Loucy (cell line): ENCODE measurements at regions not wholly inside any gene's neighbourhood (a gene's known extent, or its start where the extent isn't known, plus 50 kb on each side); places are given as distances from the start of the nearest gene placed in this dataset.

Experiments
- H2AFZ ChIP-seq: fragments of 200-600 bp; sonication (generic); 2 replicates; pipeline ENCODE4 v1.6.0; 2016; ENCODE audit warnings: antibody characterized with exemption, mild to moderate bottlenecking, low read length, moderate library complexity
- H3F3A ChIP-seq: fragments of 200-600 bp; 2 replicates; pipeline ENCODE4 v1.6.0; 2016; ENCODE audit warnings: antibody characterized with exemption, low read depth, mild to moderate bottlenecking
- H3K27me3 ChIP-seq: fragments of 200-600 bp; sonication (generic); 2 replicates; pipeline ENCODE4 v1.6.1; 2014; ENCODE audit warnings: low read length, mild to moderate bottlenecking; ENCODE audit not compliant: insufficient read depth, poor library complexity, severe bottlenecking
- H3K36me3 ChIP-seq: fragments of 200-600 bp; sonication (generic); 2 replicates; pipeline ENCODE4 v1.6.1; 2016; ENCODE audit warnings: low read length; ENCODE audit not compliant: insufficient read depth
- H3K4me1 ChIP-seq: fragments of 200-600 bp; sonication (generic); 2 replicates; pipeline ENCODE4 v1.5.1; 2014; ENCODE audit warnings: low read length, mild to moderate bottlenecking; ENCODE audit not compliant: insufficient read depth, poor library complexity, severe bottlenecking
- H3K4me2 ChIP-seq: fragments of 200-600 bp; sonication (generic); 2 replicates; pipeline ENCODE4 v1.6.0; 2014; ENCODE audit warnings: antibody characterized with exemption, low read length, low read depth, mild to moderate bottlenecking; ENCODE audit not compliant: poor library complexity, severe bottlenecking
- H3K4me3 ChIP-seq: fragments of 200-600 bp; sonication (generic); 2 replicates; pipeline ENCODE4 v1.5.1; 2014; ENCODE audit warnings: low read length, mild to moderate bottlenecking, mixed read lengths; ENCODE audit not compliant: poor library complexity, severe bottlenecking
- H3K79me2 ChIP-seq: fragments of 200-600 bp; sonication (generic); 2 replicates; pipeline ENCODE4 v1.6.1; 2014; ENCODE audit warnings: low read length; ENCODE audit not compliant: insufficient read depth
- H3K9ac ChIP-seq: fragments of 200-600 bp; sonication (generic); 2 replicates; pipeline ENCODE4 v1.6.0; 2014; ENCODE audit warnings: mild to moderate bottlenecking, low read depth, low read length, moderate library complexity; ENCODE audit not compliant: poor library complexity, severe bottlenecking
- H3K9me2 ChIP-seq: fragments of 200-600 bp; sonication (generic); replicated peaks from 2 replicates; pipeline ENCODE4 v1.6.1; 2016; ENCODE audit warnings: low read depth, low read length, mixed read lengths
- H3K9me3 ChIP-seq: fragments of 200-600 bp; sonication (generic); 2 replicates; pipeline ENCODE4 v1.6.1; 2014; ENCODE audit warnings: mild to moderate bottlenecking, antibody characterized with exemption, low read length, low read depth; ENCODE audit not compliant: insufficient read depth
- H4K20me1 ChIP-seq: fragments of 200-600 bp; sonication (generic); 2 replicates; pipeline ENCODE4 v1.6.0; 2014; ENCODE audit warnings: antibody characterized with exemption, low read length, mild to moderate bottlenecking; ENCODE audit not compliant: insufficient read depth, poor library complexity, severe bottlenecking
- EZH2phosphoT487 ChIP-seq: fragments of 200-600 bp; IDR thresholded peaks from 2 replicates; pipeline ENCODE4 v1.6.1; 2018; ENCODE audit warnings: antibody characterized with exemption, mild to moderate bottlenecking, moderate library complexity, borderline replicate concordance
- TF ChIP-seq, protein P1 (sequence below): fragments of 200-600 bp; sonication (generic); conservative IDR thresholded peaks from 2 replicates; pipeline ENCODE4 v1.5.1; 2014; ENCODE audit warnings: mild to moderate bottlenecking, antibody characterized with exemption, low read length

DNA sequence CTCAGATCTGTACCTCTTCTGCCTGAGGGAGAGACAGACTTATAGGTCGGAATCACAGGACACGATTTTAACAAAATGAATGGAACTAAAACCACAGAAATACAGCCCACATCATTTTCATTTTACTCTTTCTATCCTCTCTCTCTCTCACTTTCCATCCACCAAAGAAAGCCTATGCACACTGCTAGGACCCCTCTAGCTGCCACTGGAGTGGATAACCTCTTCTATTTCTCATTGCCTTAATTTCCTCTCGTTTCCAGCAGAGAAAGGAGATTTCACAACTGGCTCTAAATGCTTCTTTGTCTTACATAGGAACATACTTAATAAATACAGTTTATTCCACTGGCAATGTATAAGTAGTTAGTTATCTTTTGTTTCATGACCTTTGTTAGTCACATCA lies 867.8 kb upstream of the ADGRL4 start:
- H4K20me1 ChIP-seq: no peaks in the 10 kb centered on the region
- H3K27me3 ChIP-seq: no peaks in the 10 kb centered on the region
- no peak overlapping the region for H3K4me2 ChIP-seq
- H3K4me3 ChIP-seq: no peak overlapping the region
- TF ChIP-seq, protein P1, sequence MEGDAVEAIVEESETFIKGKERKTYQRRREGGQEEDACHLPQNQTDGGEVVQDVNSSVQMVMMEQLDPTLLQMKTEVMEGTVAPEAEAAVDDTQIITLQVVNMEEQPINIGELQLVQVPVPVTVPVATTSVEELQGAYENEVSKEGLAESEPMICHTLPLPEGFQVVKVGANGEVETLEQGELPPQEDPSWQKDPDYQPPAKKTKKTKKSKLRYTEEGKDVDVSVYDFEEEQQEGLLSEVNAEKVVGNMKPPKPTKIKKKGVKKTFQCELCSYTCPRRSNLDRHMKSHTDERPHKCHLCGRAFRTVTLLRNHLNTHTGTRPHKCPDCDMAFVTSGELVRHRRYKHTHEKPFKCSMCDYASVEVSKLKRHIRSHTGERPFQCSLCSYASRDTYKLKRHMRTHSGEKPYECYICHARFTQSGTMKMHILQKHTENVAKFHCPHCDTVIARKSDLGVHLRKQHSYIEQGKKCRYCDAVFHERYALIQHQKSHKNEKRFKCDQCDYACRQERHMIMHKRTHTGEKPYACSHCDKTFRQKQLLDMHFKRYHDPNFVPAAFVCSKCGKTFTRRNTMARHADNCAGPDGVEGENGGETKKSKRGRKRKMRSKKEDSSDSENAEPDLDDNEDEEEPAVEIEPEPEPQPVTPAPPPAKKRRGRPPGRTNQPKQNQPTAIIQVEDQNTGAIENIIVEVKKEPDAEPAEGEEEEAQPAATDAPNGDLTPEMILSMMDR: no peak
- TF ChIP-seq EZH2phosphoT487: no peak
- H3K4me1 ChIP-seq: no peaks in the 10 kb centered on the region
- H2AFZ ChIP-seq: no peak overlapping the region
- no peaks in the 10 kb centered on the region for H3K79me2 ChIP-seq
- H3K36me3 ChIP-seq: no peaks in the 10 kb centered on the region
- H3K9me2 ChIP-seq: no peaks in the 10 kb centered on the region
- no peaks in the 10 kb centered on the region for H3F3A ChIP-seq
- peaks cover 3% of the 10 kb centered on the region; the same call in 1 of the 2 replicates for H3K9me3 ChIP-seq
- no peak overlapping the region for H3K9ac ChIP-seq

DNA sequence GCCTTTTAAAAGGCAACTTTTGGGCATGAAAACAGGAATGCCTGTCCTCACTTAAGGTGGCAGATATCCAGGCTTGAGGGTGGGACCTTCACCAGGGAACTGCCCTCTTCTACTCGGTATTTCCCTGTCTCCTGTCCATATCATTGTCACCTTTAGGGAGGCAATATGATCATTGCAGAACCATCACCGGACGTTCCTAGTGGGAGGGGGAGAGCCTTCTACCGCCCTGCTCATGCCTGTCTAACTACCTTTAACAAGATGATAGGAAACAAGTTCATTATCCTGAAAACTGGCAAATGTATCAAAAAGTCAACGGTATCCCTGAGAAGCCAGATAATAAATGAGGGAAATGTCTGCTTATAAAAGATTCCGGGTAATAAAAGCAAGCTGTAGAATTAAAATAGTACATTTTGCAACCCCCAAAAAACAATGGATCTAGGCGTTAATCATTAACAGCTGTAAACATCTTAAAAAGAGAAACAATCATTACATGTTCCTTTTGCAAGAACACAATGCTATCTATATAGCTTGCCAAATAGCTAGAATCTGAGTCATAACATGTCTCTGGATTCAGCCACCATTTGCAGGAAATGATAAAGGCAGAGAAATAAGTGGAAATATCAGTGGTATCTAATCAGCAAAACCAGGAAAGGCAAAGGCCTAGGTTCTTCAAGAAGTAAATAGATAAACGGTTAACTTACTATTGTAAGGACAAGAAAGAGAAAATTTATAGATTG lies 852.9 kb upstream of the ADGRL4 start:
- Histone ChIP-seq H3K4me1 (no peaks in the 10 kb centered on the region), H3K36me3 (no peaks in the 10 kb centered on the region), H3K9me2 (no peaks in the 10 kb centered on the region), H3K79me2 (no peaks in the 10 kb centered on the region), H3K9ac (no peak overlapping the region), H2AFZ (no peak overlapping the region), H3K27me3 (no peaks in the 10 kb centered on the region), H3K4me3 (no peak overlapping the region), H3K9me3 (no peaks in the 10 kb centered on the region), H3F3A (no peaks in the 10 kb centered on the region), H4K20me1 (no peaks in the 10 kb centered on the region), H3K4me2 (no peak overlapping the region)
- no peak for TF ChIP-seq EZH2phosphoT487
- TF ChIP-seq, protein P1: no peak

DNA sequence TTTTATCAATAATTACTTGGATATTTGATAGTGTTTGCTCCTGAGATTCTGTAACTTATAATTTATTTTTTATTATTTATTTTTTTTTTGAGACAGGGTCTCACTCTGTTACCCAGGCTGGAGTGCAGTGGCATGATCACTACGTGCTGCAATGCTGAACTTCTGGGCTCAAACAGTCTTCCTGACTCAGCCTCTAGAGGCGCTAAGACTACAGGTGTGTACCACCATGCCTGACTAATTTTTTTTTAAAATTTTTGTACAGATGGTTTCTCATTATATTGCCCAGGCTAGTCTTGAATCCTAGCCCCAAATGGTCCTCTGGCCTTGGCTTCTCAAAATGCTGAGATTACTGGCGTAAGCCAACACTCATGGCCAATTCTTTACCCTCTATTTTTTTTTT lies 845.5 kb upstream of the ADGRL4 start:
- Histone ChIP-seq H2AFZ (no peak overlapping the region), H3K9me3 (no peaks in the 10 kb centered on the region), H3F3A (no peaks in the 10 kb centered on the region), H3K9me2 (no peaks in the 10 kb centered on the region), H3K4me2 (no peak overlapping the region), H3K4me3 (no peak overlapping the region), H4K20me1 (no peaks in the 10 kb centered on the region), H3K9ac (no peak overlapping the region), H3K36me3 (no peaks in the 10 kb centered on the region), H3K79me2 (no peaks in the 10 kb centered on the region), H3K27me3 (no peaks in the 10 kb centered on the region), H3K4me1 (no peaks in the 10 kb centered on the region)
- TF ChIP-seq, protein P1: no peak
- TF ChIP-seq EZH2phosphoT487: no peak
